ENCODE measurements at regions not wholly inside any gene's neighbourhood (a gene's known extent, or its start where the extent isn't known, plus 50 kb on each side); places are given as distances from the start of the nearest gene placed in this dataset.

DNA sequence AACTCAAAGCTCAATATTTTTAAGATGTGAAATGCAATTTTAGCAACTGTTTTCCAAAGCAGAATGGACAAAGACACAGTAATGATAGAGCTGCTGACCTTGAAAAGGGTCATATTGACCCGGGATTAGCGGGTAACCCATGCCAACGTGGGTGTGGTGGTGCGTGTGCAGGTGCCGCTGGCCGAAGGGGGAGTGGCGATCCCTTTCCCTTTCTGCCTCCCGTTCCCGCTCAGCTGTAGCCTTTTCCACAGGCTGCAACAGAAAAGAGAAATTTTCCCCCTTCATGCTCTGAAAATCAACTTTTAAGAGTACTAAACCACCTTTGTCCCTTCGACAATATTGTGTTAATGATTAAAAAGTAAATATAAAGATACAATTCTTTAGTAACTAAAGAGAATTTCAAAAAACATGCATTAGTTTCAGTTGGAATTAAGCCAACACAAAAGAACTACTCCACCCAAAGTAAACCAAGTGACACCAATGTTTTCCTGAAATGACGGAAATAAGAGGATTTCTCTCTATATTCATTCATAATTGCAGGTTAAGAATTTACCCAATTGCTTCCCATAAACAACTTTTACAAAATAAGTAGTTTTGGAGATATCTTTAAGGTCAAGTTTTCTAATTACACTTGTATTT lies 105.2 kb downstream of the ZNF608 start (continued):
- TF ChIP-seq, protein P1, sequence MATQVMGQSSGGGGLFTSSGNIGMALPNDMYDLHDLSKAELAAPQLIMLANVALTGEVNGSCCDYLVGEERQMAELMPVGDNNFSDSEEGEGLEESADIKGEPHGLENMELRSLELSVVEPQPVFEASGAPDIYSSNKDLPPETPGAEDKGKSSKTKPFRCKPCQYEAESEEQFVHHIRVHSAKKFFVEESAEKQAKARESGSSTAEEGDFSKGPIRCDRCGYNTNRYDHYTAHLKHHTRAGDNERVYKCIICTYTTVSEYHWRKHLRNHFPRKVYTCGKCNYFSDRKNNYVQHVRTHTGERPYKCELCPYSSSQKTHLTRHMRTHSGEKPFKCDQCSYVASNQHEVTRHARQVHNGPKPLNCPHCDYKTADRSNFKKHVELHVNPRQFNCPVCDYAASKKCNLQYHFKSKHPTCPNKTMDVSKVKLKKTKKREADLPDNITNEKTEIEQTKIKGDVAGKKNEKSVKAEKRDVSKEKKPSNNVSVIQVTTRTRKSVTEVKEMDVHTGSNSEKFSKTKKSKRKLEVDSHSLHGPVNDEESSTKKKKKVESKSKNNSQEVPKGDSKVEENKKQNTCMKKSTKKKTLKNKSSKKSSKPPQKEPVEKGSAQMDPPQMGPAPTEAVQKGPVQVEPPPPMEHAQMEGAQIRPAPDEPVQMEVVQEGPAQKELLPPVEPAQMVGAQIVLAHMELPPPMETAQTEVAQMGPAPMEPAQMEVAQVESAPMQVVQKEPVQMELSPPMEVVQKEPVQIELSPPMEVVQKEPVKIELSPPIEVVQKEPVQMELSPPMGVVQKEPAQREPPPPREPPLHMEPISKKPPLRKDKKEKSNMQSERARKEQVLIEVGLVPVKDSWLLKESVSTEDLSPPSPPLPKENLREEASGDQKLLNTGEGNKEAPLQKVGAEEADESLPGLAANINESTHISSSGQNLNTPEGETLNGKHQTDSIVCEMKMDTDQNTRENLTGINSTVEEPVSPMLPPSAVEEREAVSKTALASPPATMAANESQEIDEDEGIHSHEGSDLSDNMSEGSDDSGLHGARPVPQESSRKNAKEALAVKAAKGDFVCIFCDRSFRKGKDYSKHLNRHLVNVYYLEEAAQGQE (IDR thresholded peaks at IDR 0.05; ENCODE audit: low read depth, low read length), result no peak
- TF ChIP-seq RAD21 (IDR thresholded peaks at IDR 0.05; ENCODE audit: low read length) (no peak), RCOR1 (IDR thresholded peaks at IDR 0.05; ENCODE audit: low read length) (no peak)

DNA sequence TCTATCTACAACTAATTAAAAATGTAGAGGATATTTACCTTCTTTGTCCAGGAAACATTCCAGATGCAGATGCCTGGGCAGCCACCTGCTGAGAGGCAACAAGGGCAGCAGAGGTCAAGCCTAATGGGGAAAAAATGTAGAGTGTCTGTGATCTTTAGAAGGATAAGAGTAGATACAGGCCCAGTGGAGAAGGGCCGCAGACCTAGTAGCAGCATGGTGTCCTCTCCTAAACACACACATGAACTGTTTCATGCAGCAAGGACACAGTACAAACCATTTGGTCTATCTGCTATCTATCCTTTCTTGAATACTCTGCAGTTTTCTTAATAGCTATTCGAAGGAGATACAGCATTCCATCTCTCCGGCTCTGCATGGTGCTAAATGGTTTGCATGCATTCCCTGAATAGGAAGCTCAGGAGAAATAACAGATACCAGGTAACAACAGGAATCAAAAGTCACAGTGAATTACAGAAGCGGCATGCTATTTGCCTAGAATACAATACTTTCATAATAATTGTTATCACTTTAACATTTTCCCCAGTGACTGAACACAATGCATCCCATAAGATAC lies 107.3 kb downstream of the ZNF608 start:
- 93% methylated on average over 4 of the region's 4 CpGs for WGBS (ENCODE audit: low lambda C conversion rate)
- Histone ChIP-seq H3K4me3 (ENCODE audit: low read depth in 2 of 2, low read length in 1 of 2) (no peak overlapping the region), H3K27me3 (ENCODE audit: insufficient read depth) (no peaks in the 10 kb centered on the region), H4K20me1 (ENCODE audit: insufficient read depth) (no peaks in the 10 kb centered on the region), H3K9me3 (no peaks in the 10 kb centered on the region), H3K79me2 (ENCODE audit: insufficient read depth) (no peaks in the 10 kb centered on the region), H3K27ac (ENCODE audit: low read depth in 2 of 2, low read length in 1 of 2) (peak overlapping the region in 1 of 2 experiments; percentile 44; a peak in 2 of 4 replicates), H3K9me2 (no peaks in the 10 kb centered on the region), H3F3A (replicated peaks; ENCODE audit: insufficient read depth) (no peaks in the 10 kb centered on the region), H3K36me3 (replicated peaks in 1 of 2; ENCODE audit: control insufficient read depth in 1 of 2, insufficient read depth in 2 of 2, low read length in 1 of 2) (peaks cover 0 to 5% of the 10 kb centered on the region in 2 experiments), H3K4me1 (ENCODE audit: control insufficient read depth in 1 of 2, insufficient read depth in 2 of 2, low read depth in 1 of 2, low read length in 1 of 2) (peaks cover 9 to 28% of the 10 kb centered on the region in 2 experiments; a peak in 3 of 4 replicates), H3K4me2 (no peak overlapping the region), H2AFZ (ENCODE audit: low read depth) (no peak overlapping the region), H3K9ac (no peak overlapping the region)
- ChIA-PET POLR2A (no interaction called here), CTCF (no interaction called here)
- DNase-seq, result no peak
- TF ChIP-seq NFIC (IDR thresholded peaks at IDR 0.05; ENCODE audit: borderline replicate concordance) (no peak), SMC3 (IDR thresholded peaks at IDR 0.05; ENCODE audit: low read depth, low read length) (no peak), GATA2 (CRISPR knock-in tag; IDR thresholded peaks at IDR 0.05) (peak; percentile 22; the same call in 1 of the 2 replicates)
- TF ChIP-seq, protein P2, sequence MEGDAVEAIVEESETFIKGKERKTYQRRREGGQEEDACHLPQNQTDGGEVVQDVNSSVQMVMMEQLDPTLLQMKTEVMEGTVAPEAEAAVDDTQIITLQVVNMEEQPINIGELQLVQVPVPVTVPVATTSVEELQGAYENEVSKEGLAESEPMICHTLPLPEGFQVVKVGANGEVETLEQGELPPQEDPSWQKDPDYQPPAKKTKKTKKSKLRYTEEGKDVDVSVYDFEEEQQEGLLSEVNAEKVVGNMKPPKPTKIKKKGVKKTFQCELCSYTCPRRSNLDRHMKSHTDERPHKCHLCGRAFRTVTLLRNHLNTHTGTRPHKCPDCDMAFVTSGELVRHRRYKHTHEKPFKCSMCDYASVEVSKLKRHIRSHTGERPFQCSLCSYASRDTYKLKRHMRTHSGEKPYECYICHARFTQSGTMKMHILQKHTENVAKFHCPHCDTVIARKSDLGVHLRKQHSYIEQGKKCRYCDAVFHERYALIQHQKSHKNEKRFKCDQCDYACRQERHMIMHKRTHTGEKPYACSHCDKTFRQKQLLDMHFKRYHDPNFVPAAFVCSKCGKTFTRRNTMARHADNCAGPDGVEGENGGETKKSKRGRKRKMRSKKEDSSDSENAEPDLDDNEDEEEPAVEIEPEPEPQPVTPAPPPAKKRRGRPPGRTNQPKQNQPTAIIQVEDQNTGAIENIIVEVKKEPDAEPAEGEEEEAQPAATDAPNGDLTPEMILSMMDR (IDR thresholded peaks at IDR 0.05), result no peak

DNA sequence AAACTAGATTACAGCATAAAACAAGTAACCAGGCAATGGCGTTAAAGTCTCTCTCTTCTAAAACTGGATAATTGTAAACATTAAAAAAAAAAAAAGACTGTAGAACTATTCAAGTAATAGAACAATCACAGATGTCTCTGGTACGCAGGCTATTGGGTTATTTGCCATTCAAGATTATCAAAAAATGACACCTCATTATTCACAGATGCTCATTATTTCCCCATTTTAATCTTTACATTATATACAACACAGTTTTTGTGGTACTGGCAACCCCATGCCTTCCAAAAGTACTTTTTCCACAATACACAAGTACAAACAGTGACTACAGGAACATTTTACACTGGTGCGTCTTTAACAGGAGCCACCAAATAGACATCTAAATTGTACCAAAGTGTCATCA lies 109.4 kb downstream of the ZNF608 start:
- Histone ChIP-seq H3F3A (replicated peaks; ENCODE audit: insufficient read depth) (no peaks in the 10 kb centered on the region), H3K36me3 (replicated peaks in 1 of 2; ENCODE audit: control insufficient read depth in 1 of 2, insufficient read depth in 2 of 2, low read length in 1 of 2) (no peaks in the 10 kb centered on the region), H3K27ac (ENCODE audit: low read depth in 2 of 2, low read length in 1 of 2) (no peak overlapping the region; a peak in 1 of 4 replicates), H2AFZ (ENCODE audit: low read depth) (no peak overlapping the region), H3K4me1 (ENCODE audit: control insufficient read depth in 1 of 2, insufficient read depth in 2 of 2, low read depth in 1 of 2, low read length in 1 of 2) (peaks cover 9 to 36% of the 10 kb centered on the region in 2 experiments; a peak in 3 of 4 replicates), H3K4me2 (no peak overlapping the region), H3K4me3 (ENCODE audit: low read depth in 2 of 2, low read length in 1 of 2) (no peak overlapping the region), H4K20me1 (ENCODE audit: insufficient read depth) (no peaks in the 10 kb centered on the region), H3K27me3 (ENCODE audit: insufficient read depth) (no peaks in the 10 kb centered on the region), H3K9ac (no peak overlapping the region), H3K9me2 (no peaks in the 10 kb centered on the region), H3K79me2 (ENCODE audit: insufficient read depth) (no peaks in the 10 kb centered on the region), H3K9me3 (no peaks in the 10 kb centered on the region)
- no peak for DNase-seq
- WGBS (ENCODE audit: low lambda C conversion rate), result 98% methylated on average over 3 of the region's 3 CpGs
- CTCF ChIA-PET, result no interaction called here
- POLR2A ChIA-PET, result no interaction called here
- TF ChIP-seq ELF1 (IDR thresholded peaks at IDR 0.05) (no peak), JUND (IDR thresholded peaks at IDR 0.05) (no peak), MEF2A (IDR thresholded peaks at IDR 0.05; ENCODE audit: borderline replicate concordance, low read depth) (no peak), SIN3A (IDR thresholded peaks at IDR 0.05; ENCODE audit: borderline replicate concordance, low read depth, low read length) (no peak), NRF1 (IDR thresholded peaks at IDR 0.05; ENCODE audit: low read depth, low read length) (no peak), RFX5 (IDR thresholded peaks at IDR 0.05; ENCODE audit: low read length) (no peak), SMC3 (IDR thresholded peaks at IDR 0.05; ENCODE audit: low read depth, low read length) (no peak)
- TF ChIP-seq, protein P3, sequence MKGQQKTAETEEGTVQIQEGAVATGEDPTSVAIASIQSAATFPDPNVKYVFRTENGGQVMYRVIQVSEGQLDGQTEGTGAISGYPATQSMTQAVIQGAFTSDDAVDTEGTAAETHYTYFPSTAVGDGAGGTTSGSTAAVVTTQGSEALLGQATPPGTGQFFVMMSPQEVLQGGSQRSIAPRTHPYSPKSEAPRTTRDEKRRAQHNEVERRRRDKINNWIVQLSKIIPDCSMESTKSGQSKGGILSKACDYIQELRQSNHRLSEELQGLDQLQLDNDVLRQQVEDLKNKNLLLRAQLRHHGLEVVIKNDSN (IDR thresholded peaks at IDR 0.05; ENCODE audit: borderline replicate concordance, low read depth), result no peak
- TF ChIP-seq, protein P4, sequence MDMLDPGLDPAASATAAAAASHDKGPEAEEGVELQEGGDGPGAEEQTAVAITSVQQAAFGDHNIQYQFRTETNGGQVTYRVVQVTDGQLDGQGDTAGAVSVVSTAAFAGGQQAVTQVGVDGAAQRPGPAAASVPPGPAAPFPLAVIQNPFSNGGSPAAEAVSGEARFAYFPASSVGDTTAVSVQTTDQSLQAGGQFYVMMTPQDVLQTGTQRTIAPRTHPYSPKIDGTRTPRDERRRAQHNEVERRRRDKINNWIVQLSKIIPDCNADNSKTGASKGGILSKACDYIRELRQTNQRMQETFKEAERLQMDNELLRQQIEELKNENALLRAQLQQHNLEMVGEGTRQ (IDR thresholded peaks at IDR 0.05; ENCODE audit: borderline replicate concordance, low read depth, low read length), result no peak
- TF ChIP-seq, protein P2 (IDR thresholded peaks at IDR 0.05), result no peak

Data from SK-N-SH (cell line).